IMR-90 (cell line): ENCODE measurements at regions not wholly inside any gene's neighbourhood (a gene's known extent, or its start where the extent isn't known, plus 50 kb on each side); places are given as distances from the start of the nearest gene placed in this dataset.

Experiments used
- ATAC-seq: fragments of 200-7000 bp; cut with Tn5 transposase; 2 replicates; pipeline ENCODE4 v1.9.1; 2020; ENCODE audit warnings: low read depth, mild to moderate bottlenecking, moderate library complexity
- BruUV-seq: library from RNA; stranded (reverse); fragments of 400-500 nt; replicated peaks from 2 replicates; lab custom pipeline; 2021; lab: Mats Ljungman, UMichigan
- CTCF ChIA-PET: fragments of 300-600 bp; formaldehyde crosslinking; extraction: SDS; loops from one replicate; lab custom pipeline; 2021; ENCODE audit warnings: antibody characterized with exemption; lab: Yijun Ruan, JAX
- POLR2A ChIA-PET: fragments of 300-600 bp; sonication (Branson Sonifier 250); formaldehyde crosslinking; loops from one replicate; lab custom pipeline; 2022; ENCODE audit warnings: antibody characterized with exemption; ENCODE audit not compliant: unreplicated experiment; lab: Charles Lee
- DNase-seq: peaks from one replicate; pipeline ENCODE4 v3.0.0; 2013
- H2AFZ ChIP-seq: replicated peaks from 2 replicates; pipeline ENCODE3; 2013; ENCODE audit warnings: low read length, mild to moderate bottlenecking; ENCODE audit not compliant: poor library complexity
- H2AK5ac ChIP-seq: 2 replicates; pipeline ENCODE4 v1.6.1; 2013; ENCODE audit warnings: low read depth, low read length, inconsistent platforms
- H2AK9ac ChIP-seq: replicated peaks from 2 replicates; pipeline ENCODE3; 2013; ENCODE audit warnings: mild to moderate bottlenecking, low read depth, low read length, moderate library complexity; ENCODE audit not compliant: poor library complexity
- H2BK120ac ChIP-seq: 2 replicates; pipeline ENCODE4 v1.6.1; 2013; ENCODE audit warnings: low read depth, low read length, inconsistent platforms
- H2BK15ac ChIP-seq: 3 replicates; pipeline ENCODE4 v1.6.1; 2013; ENCODE audit warnings: low read depth, low read length, inconsistent platforms
- H2BK20ac ChIP-seq: 2 replicates; pipeline ENCODE4 v1.6.1; 2013; ENCODE audit warnings: low read depth, mild to moderate bottlenecking, inconsistent platforms, low read length, moderate library complexity
- H2BK5ac ChIP-seq: 2 replicates; pipeline ENCODE4 v1.6.1; 2013; ENCODE audit warnings: mild to moderate bottlenecking, low read depth, low read length, inconsistent platforms; ENCODE audit not compliant: poor library complexity, severe bottlenecking
- H3K14ac ChIP-seq: replicated peaks from 2 replicates; pipeline ENCODE4 v1.6.1; 2013; ENCODE audit warnings: low read depth, low read length, inconsistent platforms
- H3K18ac ChIP-seq: 2 replicates; pipeline ENCODE4 v1.6.1; 2013; ENCODE audit warnings: low read depth, low read length, control low read depth
- H3K23ac ChIP-seq: 2 replicates; pipeline ENCODE4 v1.6.1; 2013; ENCODE audit warnings: low read depth, low read length, inconsistent platforms
- H3K27ac ChIP-seq: 2 replicates; pipeline ENCODE4 v1.5.1; 2013; ENCODE audit warnings: mild to moderate bottlenecking, control low read depth, low read length; ENCODE audit not compliant: insufficient read depth
- H3K27me3 ChIP-seq: 2 replicates; pipeline ENCODE4 v1.6.1; 2013; ENCODE audit warnings: low read length; ENCODE audit not compliant: control insufficient read depth, insufficient read depth
- H3K36me3 ChIP-seq: 2 replicates; pipeline ENCODE4 v1.6.1; 2013; ENCODE audit warnings: low read length, mixed read lengths; ENCODE audit not compliant: control insufficient read depth, insufficient read depth
- H3K4ac ChIP-seq: 2 replicates; pipeline ENCODE4 v1.6.1; 2013; ENCODE audit warnings: low read depth, low read length, inconsistent platforms
- H3K4me1 ChIP-seq: 2 replicates; pipeline ENCODE4 v1.6.1; 2013; ENCODE audit warnings: low read length, mixed read lengths; ENCODE audit not compliant: control insufficient read depth, insufficient read depth
- H3K4me2 ChIP-seq: 2 replicates; pipeline ENCODE4 v1.6.1; 2013; ENCODE audit warnings: low read depth, mild to moderate bottlenecking, control low read depth, low read length, moderate library complexity
- H3K4me3 ChIP-seq: 2 replicates; pipeline ENCODE4 v1.5.1; 2013; ENCODE audit warnings: low read depth, mild to moderate bottlenecking, control low read depth, low read length, moderate library complexity; ENCODE audit not compliant: insufficient read depth
- H3K56ac ChIP-seq: 2 replicates; pipeline ENCODE4 v1.6.1; 2013; ENCODE audit warnings: low read length, inconsistent platforms; ENCODE audit not compliant: insufficient read depth; ENCODE audit errors: extremely low read depth
- H3K79me1 ChIP-seq, 2 experiments: 2 replicates each; pipeline ENCODE4 v1.6.1; 2013; ENCODE audit warnings: low read length in 2 of 2, inconsistent platforms in 1 of 2, low read depth in 1 of 2
- H3K9ac ChIP-seq: 2 replicates; pipeline ENCODE4 v1.6.1; 2013; ENCODE audit warnings: low read depth, low read length, control low read depth
- H3K9me1 ChIP-seq: 2 replicates; pipeline ENCODE4 v1.6.1; 2013; ENCODE audit warnings: low read length, inconsistent platforms; ENCODE audit not compliant: insufficient read depth
- H3K9me3 ChIP-seq: 2 replicates; pipeline ENCODE4 v1.6.1; 2013; ENCODE audit warnings: low read length; ENCODE audit not compliant: control insufficient read depth, insufficient read depth
- H4K20me1 ChIP-seq: 2 replicates; pipeline ENCODE4 v1.6.1; 2013; ENCODE audit warnings: low read length, inconsistent platforms; ENCODE audit not compliant: insufficient read depth
- H4K5ac ChIP-seq: 2 replicates; pipeline ENCODE4 v1.6.1; 2013; ENCODE audit warnings: mild to moderate bottlenecking, low read depth, low read length, control low read depth
- H4K8ac ChIP-seq, 2 experiments: 2 replicates each; pipeline ENCODE4 v1.6.1; 2013; ENCODE audit warnings: low read depth in 2 of 2, low read length in 2 of 2, control low read depth in 1 of 2, inconsistent platforms in 1 of 2
- H4K91ac ChIP-seq: 2 replicates; pipeline ENCODE4 v1.6.1; 2013; ENCODE audit warnings: low read depth, low read length, inconsistent platforms; ENCODE audit not compliant: insufficient read depth
- BHLHE40 ChIP-seq: fragments of 150-350 bp; IDR thresholded peaks from 2 replicates; pipeline ENCODE4 v1.6.1; 2016; ENCODE audit warnings: mild to moderate bottlenecking, low read depth, low read length
- MAFK ChIP-seq: IDR thresholded peaks from 2 replicates; pipeline ENCODE4 v1.6.1; 2012; ENCODE audit warnings: low read depth, low read length, improper control_type of control experiment
- RAD21 ChIP-seq: IDR thresholded peaks from 2 replicates; pipeline ENCODE4 v1.6.1; 2012; ENCODE audit warnings: low read length, improper control_type of control experiment
- RCOR1 ChIP-seq: IDR thresholded peaks from 2 replicates; pipeline ENCODE4 v1.6.1; 2012; ENCODE audit warnings: mild to moderate bottlenecking, low read length, improper control_type of control experiment; ENCODE audit not compliant: insufficient replicate concordance
- SMC3 ChIP-seq: fragments of 150-350 bp; IDR thresholded peaks from 2 replicates; pipeline ENCODE4 v1.6.1; 2016; ENCODE audit warnings: low read depth, mild to moderate bottlenecking, antibody characterized with exemption, low read length, moderate library complexity
- WGBS, 2 experiments: methylation state at CpG; one replicate each; pipeline versions ENCODE4 v1.1.5 to v1.1.7; 2013; ENCODE audit warnings: missing lambda C conversion rate in 2 of 2; ENCODE audit not compliant: insufficient read length in 1 of 2; ENCODE audit errors: extremely low coverage in 2 of 2; 5-methylcytosine and 5-hydroxymethylcytosine counted together
- dilution Hi-C: fragments of 300-500 bp; cut with HindIII; formaldehyde crosslinking; loops from one replicate; pipeline ENCODE4 v1.14.3; 2018; ENCODE audit warnings: low sequenced_read_pairs; ENCODE audit not compliant: unreplicated experiment
- in situ Hi-C: fragments of 300-500 bp; cut with MboI; formaldehyde crosslinking; loops from 3 replicates; pipeline ENCODE4 v1.14.3; 2019; ENCODE audit warnings: low sequenced_read_pairs, inconsistent platforms, mixed read lengths
- intact Hi-C: fragments of 100-400 bp; cut with micrococcal nuclease; formaldehyde crosslinking; loops from 2 replicates; pipeline ENCODE4 v1.10.0; 2022
- TF ChIP-seq, protein P1 (sequence below): fragments of 150-350 bp; IDR thresholded peaks from 2 replicates; pipeline ENCODE4 v1.6.1; 2017; ENCODE audit warnings: mild to moderate bottlenecking, antibody characterized with exemption, low read length, low read depth
- TF ChIP-seq, protein P2 (sequence below): conservative IDR thresholded peaks from 2 replicates; pipeline ENCODE4 v1.5.1; 2012; ENCODE audit warnings: mild to moderate bottlenecking, low read depth, low read length, improper control_type of control experiment

DNA sequence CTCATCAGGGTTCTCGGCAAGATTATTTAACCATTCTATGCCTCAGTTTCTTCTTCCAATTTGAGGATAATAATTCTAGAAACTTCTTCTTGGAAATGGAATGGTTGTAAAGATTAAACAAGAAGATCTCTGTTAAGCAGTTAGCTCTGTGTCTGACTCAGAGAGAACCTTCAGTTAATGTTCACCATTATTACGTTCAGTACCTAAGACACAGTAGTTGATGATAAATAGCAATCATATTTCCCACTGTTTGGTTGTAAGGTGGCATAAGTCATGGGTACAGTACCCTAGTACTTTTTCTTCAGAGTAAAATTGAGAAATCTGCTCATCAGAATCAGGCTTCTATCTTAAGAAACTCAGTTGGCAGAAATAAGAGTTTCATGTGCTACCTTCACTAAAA, 366.5 kb upstream of the BOD1L1 start:
- Histone ChIP-seq H3K9me3 (no peaks in the 10 kb centered on the region), H3K56ac (no peak overlapping the region), H4K91ac (no peak overlapping the region), H3K14ac (no peak overlapping the region), H3K4me2 (no peak overlapping the region), H3K4me1 (peaks cover 12% of the 10 kb centered on the region), H2AK9ac (no peak overlapping the region), H2BK15ac (no peak overlapping the region), H3K9me1 (peaks cover 5% of the 10 kb centered on the region), H2AK5ac (no peak overlapping the region), H3K23ac (no peak overlapping the region), H2BK20ac (no peak overlapping the region), H4K8ac (no peak overlapping the region), H3K4me3 (no peak overlapping the region), H3K27me3 (no peaks in the 10 kb centered on the region), H3K4ac (no peak overlapping the region), H3K36me3 (no peaks in the 10 kb centered on the region), H4K20me1 (no peaks in the 10 kb centered on the region), H2AFZ (no peak overlapping the region), H2BK120ac (no peak overlapping the region), H3K27ac (no peak overlapping the region), H3K18ac (no peak overlapping the region), H2BK5ac (no peak overlapping the region), H3K9ac (no peak overlapping the region), H4K5ac (no peak overlapping the region), H3K79me1 (no peaks in the 10 kb centered on the region)
- DNase-seq: no peak
- no peak for ATAC-seq
- CTCF ChIA-PET: no interaction called here
- in situ Hi-C loops: no loop called here
- dilution Hi-C loops: no loop called here
- WGBS, 2 experiments: no CpG with 5 or more reads among the region's 2 CpGs
- POLR2A ChIA-PET: no interaction called here
- intact Hi-C loops: no loop called here
- BruUV-seq: no TSS peak
- TF ChIP-seq, protein P1, sequence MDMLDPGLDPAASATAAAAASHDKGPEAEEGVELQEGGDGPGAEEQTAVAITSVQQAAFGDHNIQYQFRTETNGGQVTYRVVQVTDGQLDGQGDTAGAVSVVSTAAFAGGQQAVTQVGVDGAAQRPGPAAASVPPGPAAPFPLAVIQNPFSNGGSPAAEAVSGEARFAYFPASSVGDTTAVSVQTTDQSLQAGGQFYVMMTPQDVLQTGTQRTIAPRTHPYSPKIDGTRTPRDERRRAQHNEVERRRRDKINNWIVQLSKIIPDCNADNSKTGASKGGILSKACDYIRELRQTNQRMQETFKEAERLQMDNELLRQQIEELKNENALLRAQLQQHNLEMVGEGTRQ: no peak
- TF ChIP-seq SMC3 (no peak), MAFK (no peak), RCOR1 (no peak), RAD21 (no peak), BHLHE40 (no peak)
- TF ChIP-seq, protein P2, sequence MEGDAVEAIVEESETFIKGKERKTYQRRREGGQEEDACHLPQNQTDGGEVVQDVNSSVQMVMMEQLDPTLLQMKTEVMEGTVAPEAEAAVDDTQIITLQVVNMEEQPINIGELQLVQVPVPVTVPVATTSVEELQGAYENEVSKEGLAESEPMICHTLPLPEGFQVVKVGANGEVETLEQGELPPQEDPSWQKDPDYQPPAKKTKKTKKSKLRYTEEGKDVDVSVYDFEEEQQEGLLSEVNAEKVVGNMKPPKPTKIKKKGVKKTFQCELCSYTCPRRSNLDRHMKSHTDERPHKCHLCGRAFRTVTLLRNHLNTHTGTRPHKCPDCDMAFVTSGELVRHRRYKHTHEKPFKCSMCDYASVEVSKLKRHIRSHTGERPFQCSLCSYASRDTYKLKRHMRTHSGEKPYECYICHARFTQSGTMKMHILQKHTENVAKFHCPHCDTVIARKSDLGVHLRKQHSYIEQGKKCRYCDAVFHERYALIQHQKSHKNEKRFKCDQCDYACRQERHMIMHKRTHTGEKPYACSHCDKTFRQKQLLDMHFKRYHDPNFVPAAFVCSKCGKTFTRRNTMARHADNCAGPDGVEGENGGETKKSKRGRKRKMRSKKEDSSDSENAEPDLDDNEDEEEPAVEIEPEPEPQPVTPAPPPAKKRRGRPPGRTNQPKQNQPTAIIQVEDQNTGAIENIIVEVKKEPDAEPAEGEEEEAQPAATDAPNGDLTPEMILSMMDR: no peak
